ENCODE measurements at regions not wholly inside any gene's neighbourhood (a gene's known extent, or its start where the extent isn't known, plus 50 kb on each side); places are given as distances from the start of the nearest gene placed in this dataset.

DNA sequence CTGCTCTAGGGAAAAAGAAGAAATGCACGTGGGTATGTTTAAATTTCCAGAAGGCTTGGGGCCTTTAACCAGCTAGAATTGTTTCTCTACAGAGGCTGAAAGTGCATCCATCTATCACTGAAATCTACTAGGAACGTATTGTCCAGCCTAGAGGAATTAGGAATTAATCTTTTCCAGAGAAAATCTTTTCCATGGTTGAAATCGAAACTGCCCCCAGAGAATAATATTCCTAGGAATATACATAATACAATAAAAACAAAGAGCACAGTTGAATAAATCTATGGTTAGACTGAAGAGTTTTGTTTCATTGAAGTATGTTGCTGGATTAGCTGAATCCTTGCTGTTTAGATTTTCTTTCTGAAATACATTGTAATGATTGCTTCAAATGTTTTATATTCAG is 378.5 kb downstream of the PLK2 start:
- TF ChIP-seq, protein P1, sequence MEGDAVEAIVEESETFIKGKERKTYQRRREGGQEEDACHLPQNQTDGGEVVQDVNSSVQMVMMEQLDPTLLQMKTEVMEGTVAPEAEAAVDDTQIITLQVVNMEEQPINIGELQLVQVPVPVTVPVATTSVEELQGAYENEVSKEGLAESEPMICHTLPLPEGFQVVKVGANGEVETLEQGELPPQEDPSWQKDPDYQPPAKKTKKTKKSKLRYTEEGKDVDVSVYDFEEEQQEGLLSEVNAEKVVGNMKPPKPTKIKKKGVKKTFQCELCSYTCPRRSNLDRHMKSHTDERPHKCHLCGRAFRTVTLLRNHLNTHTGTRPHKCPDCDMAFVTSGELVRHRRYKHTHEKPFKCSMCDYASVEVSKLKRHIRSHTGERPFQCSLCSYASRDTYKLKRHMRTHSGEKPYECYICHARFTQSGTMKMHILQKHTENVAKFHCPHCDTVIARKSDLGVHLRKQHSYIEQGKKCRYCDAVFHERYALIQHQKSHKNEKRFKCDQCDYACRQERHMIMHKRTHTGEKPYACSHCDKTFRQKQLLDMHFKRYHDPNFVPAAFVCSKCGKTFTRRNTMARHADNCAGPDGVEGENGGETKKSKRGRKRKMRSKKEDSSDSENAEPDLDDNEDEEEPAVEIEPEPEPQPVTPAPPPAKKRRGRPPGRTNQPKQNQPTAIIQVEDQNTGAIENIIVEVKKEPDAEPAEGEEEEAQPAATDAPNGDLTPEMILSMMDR (IDR thresholded peaks at IDR 0.05 in 4 of 5, conservative IDR thresholded peaks at IDR 0.05 in 1 of 5): no peak
- no peak for TF ChIP-seq POLR2A (IDR thresholded peaks at IDR 0.05)
